SK-N-SH (cell line): ENCODE measurements at regions not wholly inside any gene's neighbourhood (a gene's known extent, or its start where the extent isn't known, plus 50 kb on each side); places are given as distances from the start of the nearest gene placed in this dataset.
"Not testable (repeated sequence)": the region's sequence is repeated elsewhere in the genome, so short reads cannot be mapped to it uniquely, and the experiment has no call there.

Experiments used
- CHD2 ChIP-seq: fragments of 150-350 bp; IDR thresholded peaks from 2 replicates; pipeline ENCODE4 v1.6.1; 2018; ENCODE audit warnings: low read length; ENCODE audit not compliant: partially characterized antibody
- EP300 ChIP-seq, 2 experiments: IDR thresholded peaks; 2 replicates each; pipeline versions ENCODE4 v1.4.0 to v1.6.1; 2012; ENCODE audit warnings: borderline replicate concordance in 1 of 2, low read depth in 1 of 2, low read length in 1 of 2
- EZH2phosphoT487 ChIP-seq: fragments of 200-600 bp; sonication (generic); IDR thresholded peaks from 2 replicates; pipeline ENCODE4 v1.6.1; 2017; ENCODE audit warnings: low read depth, mixed run types, mild to moderate bottlenecking, antibody characterized with exemption, moderate library complexity, borderline replicate concordance
- GATA2 ChIP-seq: sonication (generic); formaldehyde crosslinking; IDR thresholded peaks from 2 replicates; pipeline ENCODE4 v1.5.0; 2020; ENCODE audit warnings: mild to moderate bottlenecking, missing genetic modification reagents
- NFIC ChIP-seq: IDR thresholded peaks from 2 replicates; pipeline ENCODE4 v1.4.0; 2012; ENCODE audit warnings: borderline replicate concordance
- POLR2AphosphoS5 ChIP-seq: IDR thresholded peaks from 2 replicates; pipeline ENCODE4 v1.6.1; 2012; ENCODE audit warnings: low read depth, low read length
- RAD21 ChIP-seq: IDR thresholded peaks from 2 replicates; pipeline ENCODE4 v1.6.1; 2012; ENCODE audit warnings: mild to moderate bottlenecking, low read length
- RFX5 ChIP-seq: IDR thresholded peaks from 2 replicates; pipeline ENCODE4 v1.6.1; 2012; ENCODE audit warnings: mild to moderate bottlenecking, improper control_type of control experiment, low read length
- RXRA ChIP-seq: IDR thresholded peaks from 2 replicates; pipeline ENCODE4 v1.4.0; 2012; ENCODE audit warnings: low read depth, mild to moderate bottlenecking, borderline replicate concordance
- SMC3 ChIP-seq: IDR thresholded peaks from 2 replicates; pipeline ENCODE4 v1.6.1; 2012; ENCODE audit warnings: low read depth, low read length, improper control_type of control experiment
- TAF1 ChIP-seq: IDR thresholded peaks from 2 replicates; pipeline ENCODE4 v1.6.1; 2012; ENCODE audit warnings: low read depth, mild to moderate bottlenecking, low read length, moderate library complexity, borderline replicate concordance
- TF ChIP-seq, protein P1 (sequence below): fragments of 200-600 bp; sonication (generic); IDR thresholded peaks from 2 replicates; pipeline ENCODE4 v1.6.1; 2017; ENCODE audit warnings: antibody characterized with exemption, mild to moderate bottlenecking, moderate library complexity
- TF ChIP-seq, protein P2 (sequence below): IDR thresholded peaks from 2 replicates; pipeline ENCODE4; 2012
- TF ChIP-seq, protein P3 (sequence below): IDR thresholded peaks from 2 replicates; pipeline ENCODE4 v1.4.0; 2012; ENCODE audit warnings: low read depth, borderline replicate concordance

DNA sequence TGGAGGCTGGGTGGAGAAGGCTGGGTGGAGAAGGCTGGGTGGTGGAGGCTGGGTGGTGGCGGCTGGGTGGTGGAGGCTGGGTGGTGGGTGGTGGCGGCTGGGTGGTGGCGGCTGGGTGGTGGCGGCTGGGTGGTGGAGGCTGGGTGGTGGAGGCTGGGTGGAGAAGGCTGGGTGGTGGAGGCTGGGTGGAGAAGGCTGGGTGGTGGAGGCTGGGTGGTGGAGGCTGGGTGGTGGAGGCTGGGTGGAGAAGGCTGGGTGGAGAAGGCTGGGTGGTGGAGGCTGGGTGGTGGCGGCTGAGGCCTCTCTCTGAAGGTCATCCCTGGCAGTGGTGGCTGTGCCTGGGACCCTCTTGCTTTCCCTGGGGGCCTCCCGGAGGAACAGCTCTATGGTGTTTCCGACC is 91.5 kb upstream of the COL5A1 start:
- TF ChIP-seq, protein P1, sequence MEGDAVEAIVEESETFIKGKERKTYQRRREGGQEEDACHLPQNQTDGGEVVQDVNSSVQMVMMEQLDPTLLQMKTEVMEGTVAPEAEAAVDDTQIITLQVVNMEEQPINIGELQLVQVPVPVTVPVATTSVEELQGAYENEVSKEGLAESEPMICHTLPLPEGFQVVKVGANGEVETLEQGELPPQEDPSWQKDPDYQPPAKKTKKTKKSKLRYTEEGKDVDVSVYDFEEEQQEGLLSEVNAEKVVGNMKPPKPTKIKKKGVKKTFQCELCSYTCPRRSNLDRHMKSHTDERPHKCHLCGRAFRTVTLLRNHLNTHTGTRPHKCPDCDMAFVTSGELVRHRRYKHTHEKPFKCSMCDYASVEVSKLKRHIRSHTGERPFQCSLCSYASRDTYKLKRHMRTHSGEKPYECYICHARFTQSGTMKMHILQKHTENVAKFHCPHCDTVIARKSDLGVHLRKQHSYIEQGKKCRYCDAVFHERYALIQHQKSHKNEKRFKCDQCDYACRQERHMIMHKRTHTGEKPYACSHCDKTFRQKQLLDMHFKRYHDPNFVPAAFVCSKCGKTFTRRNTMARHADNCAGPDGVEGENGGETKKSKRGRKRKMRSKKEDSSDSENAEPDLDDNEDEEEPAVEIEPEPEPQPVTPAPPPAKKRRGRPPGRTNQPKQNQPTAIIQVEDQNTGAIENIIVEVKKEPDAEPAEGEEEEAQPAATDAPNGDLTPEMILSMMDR = not testable (repeated sequence)
- not testable (repeated sequence) for TF ChIP-seq GATA2 (CRISPR knock-in tag); NFIC; TAF1; RXRA; RFX5; SMC3; RAD21; EZH2phosphoT487; EP300 (IDR thresholded peaks at IDR 0.05; ENCODE audit: borderline replicate concordance in 1 of 2, low read depth in 1 of 2, low read length in 1 of 2); POLR2AphosphoS5; CHD2
- TF ChIP-seq, protein P2, sequence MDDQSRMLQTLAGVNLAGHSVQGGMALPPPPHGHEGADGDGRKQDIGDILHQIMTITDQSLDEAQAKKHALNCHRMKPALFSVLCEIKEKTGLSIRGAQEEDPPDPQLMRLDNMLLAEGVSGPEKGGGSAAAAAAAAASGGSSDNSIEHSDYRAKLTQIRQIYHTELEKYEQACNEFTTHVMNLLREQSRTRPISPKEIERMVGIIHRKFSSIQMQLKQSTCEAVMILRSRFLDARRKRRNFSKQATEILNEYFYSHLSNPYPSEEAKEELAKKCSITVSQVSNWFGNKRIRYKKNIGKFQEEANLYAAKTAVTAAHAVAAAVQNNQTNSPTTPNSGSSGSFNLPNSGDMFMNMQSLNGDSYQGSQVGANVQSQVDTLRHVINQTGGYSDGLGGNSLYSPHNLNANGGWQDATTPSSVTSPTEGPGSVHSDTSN = not testable (repeated sequence)
- TF ChIP-seq, protein P3, sequence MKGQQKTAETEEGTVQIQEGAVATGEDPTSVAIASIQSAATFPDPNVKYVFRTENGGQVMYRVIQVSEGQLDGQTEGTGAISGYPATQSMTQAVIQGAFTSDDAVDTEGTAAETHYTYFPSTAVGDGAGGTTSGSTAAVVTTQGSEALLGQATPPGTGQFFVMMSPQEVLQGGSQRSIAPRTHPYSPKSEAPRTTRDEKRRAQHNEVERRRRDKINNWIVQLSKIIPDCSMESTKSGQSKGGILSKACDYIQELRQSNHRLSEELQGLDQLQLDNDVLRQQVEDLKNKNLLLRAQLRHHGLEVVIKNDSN = not testable (repeated sequence)
